Neural progenitor cell (in vitro differentiated cells): ENCODE measurements at regions not wholly inside any gene's neighbourhood (a gene's known extent, or its start where the extent isn't known, plus 50 kb on each side); places are given as distances from the start of the nearest gene placed in this dataset.

Source experiments
- DNase-seq: peaks from one replicate; pipeline ENCODE4 v3.0.0-alpha.2; 2016; ENCODE audit warnings: low spot score
- H2AFZ ChIP-seq: fragments of 200-600 bp; sonication (generic); replicated peaks from 2 replicates; pipeline ENCODE4 v1.6.1; 2016; ENCODE audit warnings: antibody characterized with exemption
- H3F3A ChIP-seq: fragments of 200-600 bp; sonication (generic); 2 replicates; pipeline ENCODE4 v1.6.1; 2016; ENCODE audit warnings: antibody characterized with exemption, low read depth
- H3K27ac ChIP-seq: fragments of 200-600 bp; sonication (generic); 2 replicates; pipeline ENCODE4 v1.5.1; 2016; ENCODE audit warnings: mild to moderate bottlenecking
- H3K27me3 ChIP-seq: fragments of 200-600 bp; sonication (generic); 2 replicates; pipeline ENCODE4 v1.6.1; 2016; ENCODE audit warnings: mild to moderate bottlenecking, moderate library complexity
- H3K36me3 ChIP-seq: fragments of 200-600 bp; sonication (generic); 2 replicates; pipeline ENCODE4 v1.5.1; 2016
- H3K4me1 ChIP-seq: fragments of 200-600 bp; sonication (generic); 2 replicates; pipeline ENCODE4 v1.6.1; 2016; ENCODE audit warnings: mixed run types
- H3K4me2 ChIP-seq: fragments of 200-600 bp; sonication (generic); 2 replicates; pipeline ENCODE4 v1.6.1; 2016
- H3K4me3 ChIP-seq: fragments of 200-600 bp; sonication (generic); 2 replicates; pipeline ENCODE4 v1.5.1; 2016
- H3K79me2 ChIP-seq: fragments of 200-600 bp; sonication (generic); 2 replicates; pipeline ENCODE4 v1.6.1; 2016; ENCODE audit warnings: low read depth
- H3K9ac ChIP-seq: fragments of 200-600 bp; sonication (generic); 2 replicates; pipeline ENCODE4 v1.6.1; 2016
- H3K9me3 ChIP-seq: fragments of 200-600 bp; sonication (generic); 2 replicates; pipeline ENCODE4 v1.5.1; 2016; ENCODE audit warnings: low read depth
- H4K20me1 ChIP-seq: fragments of 200-600 bp; sonication (generic); 2 replicates; pipeline ENCODE4 v1.6.1; 2016; ENCODE audit warnings: low read depth
- H3K27ac Mint-ChIP-seq: 3 replicates; pipeline ENCODE4 v1.8.0; 2021; ENCODE audit warnings: mixed read lengths
- H3K27me3 Mint-ChIP-seq: 2 replicates; pipeline ENCODE4 v1.8.0; 2022; ENCODE audit warnings: low read depth, mild to moderate bottlenecking, inconsistent platforms, moderate library complexity, mixed read lengths; ENCODE audit not compliant: insufficient read depth
- H3K36me3 Mint-ChIP-seq: 3 replicates; pipeline ENCODE4 v1.8.0; 2021; ENCODE audit warnings: mixed read lengths
- H3K4me1 Mint-ChIP-seq: 3 replicates; pipeline ENCODE4 v1.8.0; 2021; ENCODE audit warnings: mixed read lengths
- H3K4me3 Mint-ChIP-seq: 3 replicates; pipeline ENCODE4 v1.8.0; 2021; ENCODE audit warnings: mild to moderate bottlenecking, moderate library complexity, mixed read lengths
- H3K9me3 Mint-ChIP-seq: 3 replicates; pipeline ENCODE4 v1.8.0; 2020; ENCODE audit warnings: mixed read lengths
- EZH2 ChIP-seq: fragments of 200-600 bp; sonication (generic); IDR thresholded peaks from 2 replicates; pipeline ENCODE4 v1.6.1; 2017; ENCODE audit warnings: antibody characterized with exemption, mild to moderate bottlenecking, moderate library complexity
- EZH2phosphoT487 ChIP-seq: fragments of 200-600 bp; sonication (generic); IDR thresholded peaks from 2 replicates; pipeline ENCODE4 v1.6.1; 2017; ENCODE audit warnings: antibody characterized with exemption
- TF ChIP-seq, protein P1 (sequence below): fragments of 200-600 bp; sonication (generic); IDR thresholded peaks from 2 replicates; pipeline ENCODE4 v1.5.1; 2017; ENCODE audit warnings: antibody characterized with exemption, mild to moderate bottlenecking

DNA sequence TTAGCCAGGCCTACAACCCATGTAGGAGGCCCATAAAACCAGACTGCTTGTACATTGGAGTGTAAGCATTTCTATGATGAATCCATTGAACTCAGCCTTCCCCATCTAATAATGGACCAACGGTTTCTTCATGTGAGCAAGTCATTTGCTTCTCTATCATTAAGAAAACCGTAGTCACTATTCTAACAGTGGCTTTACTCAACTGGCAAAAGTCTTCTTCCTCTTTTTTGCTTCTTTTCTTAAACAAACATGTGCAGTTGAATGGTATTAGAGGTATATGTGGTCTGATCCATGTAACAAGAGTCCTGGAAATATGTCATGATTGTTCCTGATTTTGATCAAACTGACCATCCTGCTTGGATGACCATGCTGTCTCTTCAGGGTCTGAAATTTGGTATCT is 132.4 kb upstream of the STXBP5 start:
- Histone ChIP-seq H3K36me3 (no peaks in the 10 kb centered on the region), H3K27me3 (no peaks in the 10 kb centered on the region), H3K4me2 (no peak overlapping the region), H2AFZ (no peak overlapping the region), H3K27ac (no peak overlapping the region), H3K4me3 (no peak overlapping the region), H3K9ac (no peak overlapping the region), H3K4me1 (no peaks in the 10 kb centered on the region), H3K9me3 (no peaks in the 10 kb centered on the region), H4K20me1 (no peaks in the 10 kb centered on the region), H3K79me2 (no peaks in the 10 kb centered on the region), H3F3A (no peaks in the 10 kb centered on the region)
- H3K9me3 Mint-ChIP-seq: no peaks in the 10 kb centered on the region
- H3K4me3 Mint-ChIP-seq: no peak overlapping the region
- H3K27ac Mint-ChIP-seq: no peak overlapping the region
- DNase-seq: no peak
- no peaks in the 10 kb centered on the region for H3K36me3 Mint-ChIP-seq
- peaks cover 6% of the 10 kb centered on the region for H3K4me1 Mint-ChIP-seq
- TF ChIP-seq EZH2phosphoT487 (no peak), EZH2 (no peak)
- TF ChIP-seq, protein P1, sequence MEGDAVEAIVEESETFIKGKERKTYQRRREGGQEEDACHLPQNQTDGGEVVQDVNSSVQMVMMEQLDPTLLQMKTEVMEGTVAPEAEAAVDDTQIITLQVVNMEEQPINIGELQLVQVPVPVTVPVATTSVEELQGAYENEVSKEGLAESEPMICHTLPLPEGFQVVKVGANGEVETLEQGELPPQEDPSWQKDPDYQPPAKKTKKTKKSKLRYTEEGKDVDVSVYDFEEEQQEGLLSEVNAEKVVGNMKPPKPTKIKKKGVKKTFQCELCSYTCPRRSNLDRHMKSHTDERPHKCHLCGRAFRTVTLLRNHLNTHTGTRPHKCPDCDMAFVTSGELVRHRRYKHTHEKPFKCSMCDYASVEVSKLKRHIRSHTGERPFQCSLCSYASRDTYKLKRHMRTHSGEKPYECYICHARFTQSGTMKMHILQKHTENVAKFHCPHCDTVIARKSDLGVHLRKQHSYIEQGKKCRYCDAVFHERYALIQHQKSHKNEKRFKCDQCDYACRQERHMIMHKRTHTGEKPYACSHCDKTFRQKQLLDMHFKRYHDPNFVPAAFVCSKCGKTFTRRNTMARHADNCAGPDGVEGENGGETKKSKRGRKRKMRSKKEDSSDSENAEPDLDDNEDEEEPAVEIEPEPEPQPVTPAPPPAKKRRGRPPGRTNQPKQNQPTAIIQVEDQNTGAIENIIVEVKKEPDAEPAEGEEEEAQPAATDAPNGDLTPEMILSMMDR: no peak
- H3K27me3 Mint-ChIP-seq: peaks cover 2% of the 10 kb centered on the region

DNA sequence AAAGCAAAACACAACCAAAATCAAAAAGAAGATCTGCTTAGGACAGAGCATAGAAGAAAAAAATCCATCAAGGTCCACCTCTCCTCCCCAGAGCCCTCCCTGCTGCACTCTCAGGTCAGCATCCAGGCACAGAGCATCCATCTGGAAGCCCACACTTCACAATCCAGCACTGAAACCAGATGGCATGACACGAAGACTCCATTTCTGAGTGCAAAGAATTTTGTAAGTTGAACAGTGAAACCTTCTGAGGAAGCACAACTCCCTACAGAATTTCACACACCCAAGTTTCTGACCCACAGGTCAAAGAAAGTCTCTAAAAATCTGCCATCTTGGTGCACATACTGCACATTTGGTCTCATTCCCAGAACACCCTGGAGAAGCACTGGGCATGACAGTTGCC is 128.8 kb upstream of the STXBP5 start:
- Histone ChIP-seq H3K4me1 (no peaks in the 10 kb centered on the region), H4K20me1 (no peaks in the 10 kb centered on the region), H3K9me3 (no peaks in the 10 kb centered on the region), H3K4me3 (no peak overlapping the region), H3K79me2 (no peaks in the 10 kb centered on the region), H2AFZ (no peak overlapping the region), H3K36me3 (no peaks in the 10 kb centered on the region), H3F3A (no peaks in the 10 kb centered on the region), H3K9ac (no peak overlapping the region), H3K4me2 (no peak overlapping the region), H3K27ac (no peak overlapping the region), H3K27me3 (no peaks in the 10 kb centered on the region)
- no peaks in the 10 kb centered on the region for H3K36me3 Mint-ChIP-seq
- H3K4me3 Mint-ChIP-seq: no peak overlapping the region
- TF ChIP-seq, protein P1: no peak
- TF ChIP-seq EZH2phosphoT487: no peak
- TF ChIP-seq EZH2: no peak
- peaks cover 11% of the 10 kb centered on the region for H3K4me1 Mint-ChIP-seq
- H3K9me3 Mint-ChIP-seq: no peaks in the 10 kb centered on the region
- DNase-seq: no peak
- H3K27ac Mint-ChIP-seq: no peak overlapping the region
- H3K27me3 Mint-ChIP-seq: peaks cover 2% of the 10 kb centered on the region

DNA sequence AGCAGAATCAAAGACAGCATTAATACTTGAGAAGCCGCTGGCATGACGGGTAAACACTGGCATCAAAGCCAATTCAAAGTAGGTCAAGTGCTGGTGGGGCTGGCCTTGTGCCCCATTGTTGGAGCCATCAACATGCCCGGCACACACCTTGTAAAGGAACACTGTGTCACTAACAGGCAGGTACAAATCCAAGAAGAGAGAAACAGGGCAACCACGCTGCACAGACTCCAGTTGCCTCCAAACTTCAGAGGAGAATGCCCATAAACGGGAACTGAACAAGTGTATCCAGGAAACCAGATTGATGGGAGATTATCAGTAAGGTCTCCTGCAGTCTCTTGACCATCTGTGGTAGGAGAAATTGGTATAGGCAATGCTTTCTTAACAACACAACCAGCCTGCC is 127.0 kb upstream of the STXBP5 start:
- Mint-ChIP-seq H3K27me3 (no peaks in the 10 kb centered on the region), H3K36me3 (no peaks in the 10 kb centered on the region), H3K4me1 (peaks cover 11% of the 10 kb centered on the region), H3K4me3 (no peak overlapping the region), H3K9me3 (no peaks in the 10 kb centered on the region), H3K27ac (no peak overlapping the region)
- Histone ChIP-seq H3K27me3 (no peaks in the 10 kb centered on the region), H3F3A (no peaks in the 10 kb centered on the region), H4K20me1 (no peaks in the 10 kb centered on the region), H3K4me1 (no peaks in the 10 kb centered on the region), H3K4me2 (no peak overlapping the region), H3K9ac (no peak overlapping the region), H2AFZ (no peak overlapping the region), H3K4me3 (no peak overlapping the region), H3K36me3 (no peaks in the 10 kb centered on the region), H3K9me3 (no peaks in the 10 kb centered on the region), H3K79me2 (no peaks in the 10 kb centered on the region), H3K27ac (no peak overlapping the region)
- DNase-seq: no peak
- TF ChIP-seq EZH2 (no peak), EZH2phosphoT487 (no peak)
- TF ChIP-seq, protein P1: no peak

DNA sequence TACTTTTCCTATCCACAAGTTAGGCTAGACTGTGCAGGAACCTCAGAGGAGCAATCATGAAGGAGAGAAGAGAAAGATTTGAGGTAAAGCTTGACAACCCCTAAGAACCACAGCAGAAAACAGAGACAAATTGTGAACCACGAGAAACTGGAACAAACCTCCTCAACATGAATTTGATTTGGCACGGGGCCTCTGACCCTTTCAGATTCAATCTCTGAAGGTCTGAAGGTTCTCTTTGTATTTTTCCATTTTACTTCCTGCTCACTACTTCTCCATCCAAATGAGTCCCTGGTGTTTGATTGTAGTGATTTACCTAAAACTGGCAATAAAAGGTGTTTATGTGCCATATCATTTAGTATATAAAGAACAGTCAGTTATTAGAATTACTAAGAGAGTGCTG is 126.1 kb upstream of the STXBP5 start:
- no peaks in the 10 kb centered on the region for H3K4me1 ChIP-seq
- H3K9ac ChIP-seq: no peak overlapping the region
- no peak for DNase-seq
- Mint-ChIP-seq H3K9me3 (no peaks in the 10 kb centered on the region), H3K36me3 (no peaks in the 10 kb centered on the region), H3K4me3 (no peak overlapping the region), H3K27me3 (no peaks in the 10 kb centered on the region), H3K27ac (no peak overlapping the region), H3K4me1 (peaks cover 8% of the 10 kb centered on the region)
- no peak overlapping the region for H3K4me3 ChIP-seq
- H2AFZ ChIP-seq: no peak overlapping the region
- no peaks in the 10 kb centered on the region for H3F3A ChIP-seq
- H3K27me3 ChIP-seq: no peaks in the 10 kb centered on the region
- TF ChIP-seq EZH2phosphoT487: no peak
- TF ChIP-seq EZH2: no peak
- TF ChIP-seq, protein P1: no peak
- H3K36me3 ChIP-seq: no peaks in the 10 kb centered on the region
- H3K79me2 ChIP-seq: no peaks in the 10 kb centered on the region
- H3K9me3 ChIP-seq: no peaks in the 10 kb centered on the region
- no peak overlapping the region for H3K4me2 ChIP-seq
- H4K20me1 ChIP-seq: no peaks in the 10 kb centered on the region
- no peak overlapping the region for H3K27ac ChIP-seq
